ENCODE measurements at regions not wholly inside any gene's neighbourhood (a gene's known extent, or its start where the extent isn't known, plus 50 kb on each side); places are given as distances from the start of the nearest gene placed in this dataset.
"Not testable (repeated sequence)": the region's sequence is repeated elsewhere in the genome, so short reads cannot be mapped to it uniquely, and the experiment has no call there.

- DNase-seq (ENCODE audit: low read depth) = not testable (repeated sequence)
These were observed 361.9 kb upstream of the API5 start for GRCh38 chr11:42949738-42950376.

DNA sequence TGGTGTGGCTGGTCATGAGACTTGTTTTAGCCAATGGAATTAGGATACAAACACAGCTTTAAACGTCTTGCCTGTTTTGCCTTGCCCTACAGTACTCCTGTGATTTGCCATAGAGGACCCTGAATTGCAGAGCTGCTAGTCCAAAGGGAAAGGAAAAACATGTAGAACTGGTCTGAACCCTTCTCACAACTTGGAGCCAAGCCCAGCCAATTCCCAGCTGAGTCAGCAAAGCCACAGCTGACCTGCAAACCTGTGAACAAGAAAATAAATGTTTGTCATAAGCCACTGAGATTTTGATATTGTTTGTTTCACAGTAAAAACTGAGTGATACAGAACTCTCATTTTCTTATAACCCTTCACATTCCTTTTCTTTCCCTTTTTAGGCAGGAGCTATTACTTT lies 360.5 kb upstream of the API5 start:
- DNase-seq (ENCODE audit: low read depth) = no peak

DNA sequence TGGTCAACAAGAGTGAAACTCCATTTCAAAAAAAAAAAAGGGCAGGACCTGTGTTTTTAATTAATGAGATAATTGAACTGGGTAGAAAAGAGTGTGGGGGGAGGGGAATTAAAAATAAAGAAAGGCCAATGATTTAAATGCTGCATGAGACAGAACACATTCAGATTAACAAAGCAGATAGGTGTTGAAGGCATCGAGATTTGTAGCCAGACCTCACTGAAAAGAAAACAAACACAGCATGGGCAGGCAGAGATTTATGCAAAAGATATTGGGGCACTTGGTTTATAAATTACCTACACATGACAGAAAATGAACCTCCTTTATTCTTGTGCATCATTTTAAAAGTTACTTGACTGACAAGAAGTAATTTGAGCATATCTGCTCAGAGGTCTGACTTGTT lies 354.0 kb upstream of the API5 start:
- no peak for DNase-seq (ENCODE audit: low read depth)

GRCh38 chr11:42958635-42959034 lies 353.2 kb upstream of the API5 start:
- DNase-seq (ENCODE audit: low read depth) = no peak

DNA sequence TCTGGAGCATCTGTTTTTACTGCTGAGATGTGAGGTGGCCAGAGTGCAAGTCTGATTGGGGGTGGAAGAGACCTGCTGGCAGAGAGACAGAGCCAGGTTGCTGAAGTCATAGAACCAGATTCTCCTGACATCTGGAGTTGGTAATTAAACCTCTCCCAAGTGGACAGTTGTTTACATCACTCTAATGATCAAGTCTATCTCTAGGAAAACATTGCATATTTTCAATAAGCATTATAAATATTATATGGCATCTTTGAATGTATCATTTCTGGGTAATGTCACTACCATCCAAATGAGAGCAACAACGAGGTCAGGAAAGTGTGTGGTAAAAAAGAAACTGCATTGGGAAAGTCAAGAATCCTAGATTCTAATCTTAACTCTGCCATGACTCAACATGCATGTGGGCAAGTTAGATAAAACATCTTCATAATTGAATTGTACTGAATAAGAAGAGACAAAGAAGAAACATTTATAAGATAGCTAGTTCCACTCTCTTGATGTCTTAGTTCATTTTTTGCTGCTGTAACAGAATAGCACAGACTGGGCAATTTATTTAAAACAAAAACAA lies 351.2 kb upstream of the API5 start:
- no peak for DNase-seq (ENCODE audit: low read depth)

DNA sequence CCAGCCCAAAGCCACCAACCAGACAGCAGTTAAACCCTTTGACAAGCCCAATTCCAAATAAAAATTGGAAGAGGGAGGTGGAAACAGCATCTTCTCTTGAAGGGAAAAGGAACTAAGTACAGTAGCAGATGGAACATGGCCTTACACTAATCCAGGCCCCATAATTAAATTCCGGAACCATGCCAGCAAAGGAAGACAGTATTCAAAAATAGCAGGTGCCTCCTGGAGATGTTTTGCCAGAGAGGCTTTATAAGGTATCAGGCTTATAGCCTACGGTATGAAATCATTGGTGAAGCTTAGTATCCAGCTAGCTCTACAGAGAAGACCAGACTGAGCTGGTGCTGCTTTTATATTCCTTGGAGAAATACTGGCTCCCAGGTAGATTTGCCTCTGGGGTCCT lies 344.1 kb upstream of the API5 start:
- DNase-seq (ENCODE audit: low read depth) = no peak

- no peak for DNase-seq (ENCODE audit: low read depth)
These were observed 339.1 kb upstream of the API5 start for GRCh38 chr11:42972741-42973140.

DNA sequence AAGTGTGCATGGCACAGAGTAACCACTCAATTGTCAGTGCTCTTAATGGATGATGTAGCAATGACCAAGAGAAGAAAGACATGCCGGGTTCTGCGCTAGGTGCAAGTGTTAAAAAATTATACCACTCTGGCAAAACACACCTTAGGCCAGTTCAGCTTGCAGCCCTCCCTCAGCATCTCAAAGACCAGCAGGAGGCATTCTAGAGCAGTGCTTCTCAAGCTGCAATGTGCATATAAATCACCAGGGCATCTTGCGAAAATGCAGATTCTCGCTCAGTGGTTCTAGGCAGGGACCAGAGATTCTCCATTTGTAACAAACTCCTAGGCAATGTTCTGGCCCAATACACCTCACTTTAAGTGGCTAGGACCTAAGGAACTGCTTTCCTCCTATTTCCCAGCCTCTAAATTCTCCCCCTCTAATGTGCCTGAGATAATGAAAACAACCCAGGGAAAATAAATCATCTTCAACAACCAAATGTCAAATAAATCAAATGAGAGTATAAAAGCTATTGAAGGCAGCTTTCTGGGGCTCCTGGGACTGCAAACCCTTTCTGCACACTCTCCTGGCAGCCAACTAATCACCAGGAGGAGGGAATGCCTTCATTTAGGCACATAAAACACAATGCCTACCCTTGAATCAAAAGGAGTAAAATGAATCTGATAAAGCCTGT lies 337.2 kb upstream of the API5 start:
- DNase-seq (ENCODE audit: low read depth) = no peak

- no peak for DNase-seq (ENCODE audit: low read depth)
These were observed 336.6 kb upstream of the API5 start for GRCh38 chr11:42975180-42975529.

DNA sequence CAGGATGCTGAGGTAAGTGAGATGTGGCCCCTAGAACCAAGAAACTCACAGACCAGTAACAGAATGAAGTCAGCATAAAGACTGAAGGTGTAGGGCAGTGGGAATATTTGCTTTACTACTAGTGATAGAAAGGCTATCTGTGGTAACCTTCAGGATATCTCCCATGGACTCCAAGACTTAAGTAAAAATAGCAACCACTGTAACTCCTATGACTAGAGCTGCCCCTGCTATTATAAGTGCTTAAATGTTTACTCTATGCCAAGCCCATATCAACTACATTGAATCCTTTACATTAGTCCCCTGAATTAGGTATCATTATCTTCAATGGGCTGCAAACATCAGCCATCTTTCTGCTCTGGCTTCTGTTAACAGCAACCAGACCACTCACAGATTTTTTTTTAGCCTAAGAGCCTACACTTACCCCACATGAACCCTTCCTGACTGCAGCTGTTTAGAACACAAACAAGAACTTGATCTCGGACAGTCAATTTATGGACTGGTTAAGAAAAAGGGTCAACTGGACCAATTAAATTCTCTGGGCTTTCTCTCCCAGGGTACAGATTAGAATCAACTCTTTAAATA lies 335.1 kb upstream of the API5 start:
- DNase-seq (ENCODE audit: low read depth) = no peak

DNA sequence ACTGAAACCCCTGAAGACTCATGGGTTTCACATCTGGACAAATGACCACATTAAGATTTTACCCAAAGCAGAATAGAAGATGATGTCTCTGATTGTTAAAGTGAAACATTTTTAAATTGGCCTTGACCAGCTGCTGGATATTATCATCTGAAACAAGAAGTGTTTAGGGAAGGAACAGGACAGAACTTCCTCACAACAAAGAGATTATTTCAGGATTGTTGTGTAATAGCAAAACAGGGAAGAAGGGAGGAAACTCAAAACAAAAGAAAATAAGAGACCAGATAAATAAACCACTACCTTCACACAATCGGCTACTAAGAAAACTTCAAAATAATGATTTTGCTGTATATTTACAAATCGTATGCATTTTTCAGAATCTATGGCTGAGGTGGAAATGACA lies 319.2 kb upstream of the API5 start:
- no peak for DNase-seq (ENCODE audit: low read depth)

GRCh38 chr11:42996421-42997307 lies 315.1 kb upstream of the API5 start:
- DNase-seq (ENCODE audit: low read depth) = no peak

- not testable (repeated sequence) for DNase-seq (ENCODE audit: low read depth)
These were observed 306.9 kb upstream of the API5 start for GRCh38 chr11:43004879-43005278.

GRCh38 chr11:43010042-43010441 lies 301.8 kb upstream of the API5 start:
- DNase-seq (ENCODE audit: low read depth) = no peak

- DNase-seq (ENCODE audit: low read depth) = no peak
These were observed 299.2 kb upstream of the API5 start for GRCh38 chr11:43012606-43013005.

DNA sequence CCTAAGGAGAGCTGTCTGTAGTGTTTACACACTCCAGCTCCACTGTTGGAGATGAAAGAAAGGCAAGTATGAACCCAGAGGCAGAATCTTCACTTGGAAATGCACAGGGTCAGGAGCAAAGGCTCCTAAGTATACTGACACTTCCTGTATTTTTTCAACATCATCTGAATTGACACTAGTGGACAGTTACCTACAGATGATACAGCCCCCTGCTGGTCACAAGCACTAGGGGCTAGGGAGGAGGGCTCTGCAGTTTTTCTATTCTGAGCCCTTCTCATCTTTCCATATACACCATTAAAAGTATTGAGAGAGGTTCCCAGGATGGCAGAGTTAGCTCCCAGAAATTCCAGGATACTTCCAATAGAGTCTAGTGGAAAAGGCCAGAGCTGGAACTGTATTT lies 290.3 kb upstream of the API5 start:
- DNase-seq (ENCODE audit: low read depth) = peak; percentile 11

GRCh38 chr11:43034341-43034740 lies 277.5 kb upstream of the API5 start:
- DNase-seq (ENCODE audit: low read depth) = no peak

GRCh38 chr11:43035086-43035485 lies 276.7 kb upstream of the API5 start:
- DNase-seq (ENCODE audit: low read depth) = peak; percentile 3

GRCh38 chr11:43053638-43054412 lies 258.0 kb upstream of the API5 start:
- no peak for DNase-seq (ENCODE audit: low read depth)

DNA sequence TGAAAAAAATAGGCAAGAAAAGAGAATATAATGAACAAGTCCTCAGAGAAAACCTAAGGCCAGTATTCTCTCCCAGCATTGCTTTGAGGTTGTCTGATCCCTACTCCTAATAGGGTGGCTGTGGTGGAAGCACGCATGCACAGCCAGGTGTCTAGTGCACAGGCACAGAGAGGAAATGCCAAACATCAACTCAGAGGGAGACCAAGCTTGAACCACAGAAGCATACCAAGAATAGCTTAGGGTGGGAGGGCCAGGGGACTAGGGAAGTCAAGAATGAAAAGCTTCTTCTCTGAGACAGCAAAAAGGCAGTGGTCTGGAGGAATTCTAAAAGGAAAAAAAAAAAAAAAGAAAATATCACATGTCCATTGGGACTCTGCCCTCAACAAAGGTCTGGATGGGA lies 244.1 kb upstream of the API5 start:
- no peak for DNase-seq (ENCODE audit: low read depth)

GRCh38 chr11:43071338-43071737 lies 240.5 kb upstream of the API5 start:
- no peak for DNase-seq (ENCODE audit: low read depth)

Measured in HT1080 (cell line).